ENCODE measurements at regions not wholly inside any gene's neighbourhood (a gene's known extent, or its start where the extent isn't known, plus 50 kb on each side); places are given as distances from the start of the nearest gene placed in this dataset.
"Not testable (repeated sequence)": the region's sequence is repeated elsewhere in the genome, so short reads cannot be mapped to it uniquely, and the experiment has no call there.

DNA sequence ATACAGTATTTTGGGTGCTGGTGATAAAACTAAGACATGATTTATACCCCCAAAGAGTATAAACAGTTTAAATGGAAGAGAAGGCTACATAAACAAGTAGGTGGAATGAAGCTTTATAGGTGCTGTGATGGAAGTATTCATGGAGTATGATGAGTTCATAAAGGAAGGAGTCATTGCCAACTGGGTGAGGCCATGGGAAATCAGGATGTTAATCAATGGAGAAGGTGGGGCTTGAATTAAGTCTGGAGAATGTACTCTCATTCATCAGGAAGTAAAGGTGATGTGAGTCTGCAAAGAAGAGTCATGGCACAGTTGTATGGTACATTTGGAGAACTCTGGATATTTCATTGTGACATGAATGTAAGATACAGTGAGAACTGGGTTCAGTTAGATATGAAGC is 147.5 kb upstream of the MME start:
- no peaks in the 10 kb centered on the region for H3K27me3 ChIP-seq (ENCODE audit: insufficient read depth, low read depth, severe bottlenecking)
- TF ChIP-seq, protein P1, sequence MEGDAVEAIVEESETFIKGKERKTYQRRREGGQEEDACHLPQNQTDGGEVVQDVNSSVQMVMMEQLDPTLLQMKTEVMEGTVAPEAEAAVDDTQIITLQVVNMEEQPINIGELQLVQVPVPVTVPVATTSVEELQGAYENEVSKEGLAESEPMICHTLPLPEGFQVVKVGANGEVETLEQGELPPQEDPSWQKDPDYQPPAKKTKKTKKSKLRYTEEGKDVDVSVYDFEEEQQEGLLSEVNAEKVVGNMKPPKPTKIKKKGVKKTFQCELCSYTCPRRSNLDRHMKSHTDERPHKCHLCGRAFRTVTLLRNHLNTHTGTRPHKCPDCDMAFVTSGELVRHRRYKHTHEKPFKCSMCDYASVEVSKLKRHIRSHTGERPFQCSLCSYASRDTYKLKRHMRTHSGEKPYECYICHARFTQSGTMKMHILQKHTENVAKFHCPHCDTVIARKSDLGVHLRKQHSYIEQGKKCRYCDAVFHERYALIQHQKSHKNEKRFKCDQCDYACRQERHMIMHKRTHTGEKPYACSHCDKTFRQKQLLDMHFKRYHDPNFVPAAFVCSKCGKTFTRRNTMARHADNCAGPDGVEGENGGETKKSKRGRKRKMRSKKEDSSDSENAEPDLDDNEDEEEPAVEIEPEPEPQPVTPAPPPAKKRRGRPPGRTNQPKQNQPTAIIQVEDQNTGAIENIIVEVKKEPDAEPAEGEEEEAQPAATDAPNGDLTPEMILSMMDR (IDR thresholded peaks at IDR 0.05; ENCODE audit: low read depth, low read length), result no peak
- H3K4me3 ChIP-seq (ENCODE audit: low read depth, low read length), result no peak overlapping the region
- no peak overlapping the region for H3K27ac ChIP-seq
- DNase-seq, result no peak
- H3K9me3 ChIP-seq (ENCODE audit: severe bottlenecking), result no peaks in the 10 kb centered on the region
- H3K36me3 ChIP-seq, result no peaks in the 10 kb centered on the region

DNA sequence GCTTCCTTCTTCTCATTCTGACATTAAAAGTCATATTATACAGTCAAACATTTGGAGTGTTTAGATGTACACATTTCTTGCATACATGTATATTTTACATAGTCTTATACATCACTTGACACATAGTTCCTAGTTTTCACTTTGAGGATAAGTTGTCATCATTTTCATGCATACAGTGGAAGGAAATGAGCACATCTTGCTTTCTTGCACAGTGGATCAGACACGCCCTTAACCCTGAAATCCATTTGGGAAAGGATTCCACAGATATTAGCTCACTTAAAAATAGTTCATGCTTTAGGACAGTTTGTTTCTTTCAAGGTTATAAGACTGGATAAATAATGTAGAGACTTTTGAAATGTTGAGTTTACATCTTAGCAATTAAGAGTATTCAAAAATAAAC is 148.6 kb upstream of the MME start:
- DNase-seq, result no peak
- H3K9me3 ChIP-seq (ENCODE audit: severe bottlenecking), result no peaks in the 10 kb centered on the region
- TF ChIP-seq, protein P1 (IDR thresholded peaks at IDR 0.05; ENCODE audit: low read depth, low read length), result no peak

DNA sequence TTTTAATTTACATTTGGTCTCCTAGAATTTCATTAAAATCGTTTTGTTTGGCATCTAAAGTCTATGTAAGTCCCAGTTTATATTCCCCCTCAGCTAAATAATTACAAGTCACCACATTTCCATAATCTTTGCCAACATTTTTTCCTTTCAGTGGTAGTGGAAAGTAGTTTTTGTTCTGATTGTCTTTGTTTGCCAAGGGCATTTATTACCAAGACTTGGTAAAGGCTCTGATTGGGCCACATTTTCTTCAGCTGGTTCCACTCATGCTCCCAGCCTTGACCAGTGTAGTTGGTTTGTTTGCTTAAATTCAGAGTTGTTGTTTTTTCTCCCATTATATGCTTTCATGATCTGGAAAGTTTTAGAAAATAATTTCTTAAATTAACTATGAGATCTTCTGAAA is 153.4 kb upstream of the MME start:
- H3K27me3 ChIP-seq (ENCODE audit: insufficient read depth, low read depth, severe bottlenecking), result no peaks in the 10 kb centered on the region
- no peak overlapping the region for H3K27ac ChIP-seq
- no peak for DNase-seq
- H3K4me3 ChIP-seq (ENCODE audit: low read depth, low read length), result no peak overlapping the region
- H3K9me3 ChIP-seq (ENCODE audit: severe bottlenecking), result no peaks in the 10 kb centered on the region
- H3K36me3 ChIP-seq, result no peaks in the 10 kb centered on the region
- TF ChIP-seq, protein P1 (IDR thresholded peaks at IDR 0.05; ENCODE audit: low read depth, low read length), result no peak

More for the DNA sequence above, 148.6 kb upstream of the MME start:
- Histone ChIP-seq H3K36me3 (no peaks in the 10 kb centered on the region), H3K4me3 (ENCODE audit: low read depth, low read length) (no peak overlapping the region), H3K27me3 (ENCODE audit: insufficient read depth, low read depth, severe bottlenecking) (no peaks in the 10 kb centered on the region), H3K27ac (no peak overlapping the region)

DNA sequence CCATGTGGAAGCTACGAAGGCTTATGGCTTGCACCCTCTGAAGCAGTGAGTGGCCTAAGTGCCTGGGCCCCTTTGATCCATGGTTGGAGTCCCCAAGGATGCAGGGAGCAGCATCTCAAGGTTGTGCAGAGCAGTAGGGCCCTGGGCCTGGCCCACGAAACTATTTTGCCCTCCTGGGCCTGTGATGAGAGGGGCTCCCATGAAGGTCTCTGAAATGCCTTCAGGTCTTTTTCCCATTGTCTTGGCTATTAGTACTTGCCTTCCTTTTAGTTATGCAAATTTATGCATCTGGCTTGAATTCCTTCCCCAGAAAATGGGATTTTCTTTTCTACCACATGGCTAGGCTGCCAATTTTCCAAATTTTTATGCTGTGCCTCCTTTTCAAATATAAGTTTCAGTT is 158.8 kb upstream of the MME start:
- H3K27me3 ChIP-seq (ENCODE audit: insufficient read depth, low read depth, severe bottlenecking), result no peaks in the 10 kb centered on the region
- no peak overlapping the region for H3K4me3 ChIP-seq (ENCODE audit: low read depth, low read length)
- no peak for DNase-seq
- H3K9me3 ChIP-seq (ENCODE audit: severe bottlenecking), result peaks cover 3% of the 10 kb centered on the region
- TF ChIP-seq, protein P1 (IDR thresholded peaks at IDR 0.05; ENCODE audit: low read depth, low read length), result no peak
- no peaks in the 10 kb centered on the region for H3K36me3 ChIP-seq
- no peak overlapping the region for H3K27ac ChIP-seq

DNA sequence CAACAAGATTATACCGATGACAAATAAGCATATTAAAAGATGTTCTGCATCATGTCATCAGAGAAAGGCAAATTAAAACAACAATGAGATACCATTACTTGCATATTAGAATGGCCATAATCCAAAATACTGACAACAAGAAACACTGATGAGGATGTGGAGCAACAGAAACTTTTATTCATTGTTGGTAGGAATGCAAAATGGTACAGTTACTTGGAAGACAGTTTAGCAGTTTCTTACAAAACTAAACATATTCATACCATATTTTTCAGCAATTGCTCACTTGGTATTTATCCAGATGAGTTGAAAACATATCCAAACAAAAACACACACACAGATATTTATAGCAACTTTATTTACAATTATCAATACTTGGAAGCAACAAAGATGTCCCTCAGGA is 160.9 kb upstream of the MME start:
- no peak overlapping the region for H3K4me3 ChIP-seq (ENCODE audit: low read depth, low read length)
- H3K36me3 ChIP-seq, result no peaks in the 10 kb centered on the region
- DNase-seq, result no peak
- H3K9me3 ChIP-seq (ENCODE audit: severe bottlenecking), result peaks cover 3% of the 10 kb centered on the region
- no peak overlapping the region for H3K27ac ChIP-seq
- TF ChIP-seq, protein P1 (IDR thresholded peaks at IDR 0.05; ENCODE audit: low read depth, low read length), result no peak
- no peaks in the 10 kb centered on the region for H3K27me3 ChIP-seq (ENCODE audit: insufficient read depth, low read depth, severe bottlenecking)

DNA sequence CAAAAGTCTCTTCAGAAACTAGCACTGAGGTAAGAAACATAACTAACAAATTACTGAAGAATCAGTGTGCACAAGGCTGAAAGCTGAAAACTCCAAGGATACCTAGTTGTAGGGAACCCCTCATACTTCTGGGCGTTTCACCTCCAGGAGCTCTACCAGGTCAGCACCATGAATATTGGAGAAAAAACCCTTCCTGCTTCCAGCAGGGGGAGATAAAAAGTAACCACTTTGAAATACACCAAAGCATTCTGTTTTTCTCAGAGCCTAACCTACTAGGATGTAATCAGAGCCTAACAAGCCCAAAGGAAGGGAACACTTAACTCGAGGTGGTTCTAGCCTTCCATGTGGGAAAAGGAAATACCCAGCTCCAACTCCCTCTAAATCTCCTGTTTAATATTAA is 175.8 kb upstream of the MME start:
- TF ChIP-seq, protein P1 (IDR thresholded peaks at IDR 0.05; ENCODE audit: low read depth, low read length), result no peak
- no peak for DNase-seq
- H3K4me3 ChIP-seq (ENCODE audit: low read depth, low read length), result no peak overlapping the region
- no peaks in the 10 kb centered on the region for H3K27me3 ChIP-seq (ENCODE audit: insufficient read depth, low read depth, severe bottlenecking)
- H3K27ac ChIP-seq, result no peak overlapping the region
- H3K36me3 ChIP-seq, result no peaks in the 10 kb centered on the region
- no peaks in the 10 kb centered on the region for H3K9me3 ChIP-seq (ENCODE audit: severe bottlenecking)

DNA sequence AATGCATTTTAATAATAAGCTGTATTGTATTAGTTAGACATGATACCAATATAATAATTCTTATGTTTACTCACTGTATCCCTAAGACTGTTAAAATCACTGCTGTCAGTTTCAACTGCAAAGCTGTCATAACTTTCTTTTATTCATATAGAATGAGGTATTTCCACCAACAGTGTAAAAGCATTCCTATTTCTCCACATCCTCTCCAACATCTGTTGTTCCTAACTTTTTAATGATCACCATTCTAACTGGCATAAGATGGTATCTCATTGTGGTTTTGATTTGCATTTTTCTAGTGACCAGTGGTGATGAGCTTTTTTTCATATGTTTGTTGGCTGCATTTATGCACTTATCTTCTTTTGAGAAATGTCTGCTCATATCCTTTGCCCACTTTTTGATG is 177.6 kb upstream of the MME start:
- H3K9me3 ChIP-seq (ENCODE audit: severe bottlenecking); DNase-seq; H3K4me3 ChIP-seq (ENCODE audit: low read depth, low read length); H3K36me3 ChIP-seq; H3K27ac ChIP-seq; H3K27me3 ChIP-seq (ENCODE audit: insufficient read depth, low read depth, severe bottlenecking): not testable (repeated sequence)
